GM12873 (cell line): ENCODE measurements at regions not wholly inside any gene's neighbourhood (a gene's known extent, or its start where the extent isn't known, plus 50 kb on each side); places are given as distances from the start of the nearest gene placed in this dataset.

Experiments
- CTCF ChIP-seq: IDR thresholded peaks from 2 replicates; pipeline ENCODE4 v1.5.1; 2012; ENCODE audit warnings: low read depth, mild to moderate bottlenecking, moderate library complexity, low read length, control low read depth; ENCODE audit not compliant: insufficient read depth; ENCODE audit errors: missing control alignments

GRCh38 chr4:1471443-1472147 lies 65.4 kb upstream of the NKX1-1 start:
- no peak for TF ChIP-seq CTCF

- no peak for TF ChIP-seq CTCF
Observed at GRCh38 chr4:1470816-1471442, 64.7 kb upstream of the NKX1-1 start.

GRCh38 chr4:1470393-1470670 lies 64.1 kb upstream of the NKX1-1 start:
- TF ChIP-seq CTCF, result no peak

- TF ChIP-seq CTCF, result no peak
Observed at GRCh38 chr4:1469607-1470392, 63.6 kb upstream of the NKX1-1 start.

- no peak for TF ChIP-seq CTCF
Observed at GRCh38 chr4:1469043-1469442, 62.8 kb upstream of the NKX1-1 start.

GRCh38 chr4:1467581-1468458 lies 61.6 kb upstream of the NKX1-1 start:
- TF ChIP-seq CTCF, result no peak

- TF ChIP-seq CTCF, result no peak
Observed at GRCh38 chr4:1466863-1467165, 60.6 kb upstream of the NKX1-1 start.
